Body of pancreas (tissue), 4 donors: ENCODE measurements at regions not wholly inside any gene's neighbourhood (a gene's known extent, or its start where the extent isn't known, plus 50 kb on each side); places are given as distances from the start of the nearest gene placed in this dataset.

Experiments
- CTCF ChIP-seq, 7 experiments: fragments of 450-650 bp in 4 of 7; fragments of 200-600 bp in 3 of 7; sonication (generic) in 3 of 7; IDR thresholded peaks; one replicate each; pipeline ENCODE4 v1.5.1; 2016 to 2019; ENCODE audit warnings: antibody characterized with exemption in 7 of 7
- POLR2A ChIP-seq, 3 donors: fragments of 450-650 bp; IDR thresholded peaks; one replicate each; pipeline ENCODE4 v1.6.1; 2016; ENCODE audit warnings: antibody characterized with exemption in 3 of 3, mild to moderate bottlenecking in 2 of 3

- no peak for TF ChIP-seq POLR2A (IDR thresholded peaks at IDR 0.05)
- no peak for TF ChIP-seq CTCF (IDR thresholded peaks at IDR 0.05)
These were observed 159.1 kb upstream of the HS3ST1 start for GRCh38 chr4:11587797-11588196.
